Cardiac fibroblast (primary cell): ENCODE measurements at regions not wholly inside any gene's neighbourhood (a gene's known extent, or its start where the extent isn't known, plus 50 kb on each side); places are given as distances from the start of the nearest gene placed in this dataset.

Source experiments
- DNase-seq, 2 donors: peaks; one replicate each; pipeline versions ENCODE4 v3.0.0 to v3.0.0-alpha.2; 2010; ENCODE audit warnings: low read depth in 2 of 2
- H3K4me3 ChIP-seq, 2 donors: replicated peaks in 1 of 2; 1 replicate in 1 of 2; 2 replicates in 1 of 2; pipeline ENCODE4 v1.5.1; 2011; ENCODE audit warnings: low read depth in 2 of 2, low read length in 2 of 2, mild to moderate bottlenecking in 2 of 2, moderate library complexity in 1 of 2
- TF ChIP-seq, protein P1 (sequence below): IDR thresholded peaks from one replicate; pipeline ENCODE4 v1.5.1; 2011; ENCODE audit warnings: low read depth, mild to moderate bottlenecking, low read length, inconsistent platforms

DNA sequence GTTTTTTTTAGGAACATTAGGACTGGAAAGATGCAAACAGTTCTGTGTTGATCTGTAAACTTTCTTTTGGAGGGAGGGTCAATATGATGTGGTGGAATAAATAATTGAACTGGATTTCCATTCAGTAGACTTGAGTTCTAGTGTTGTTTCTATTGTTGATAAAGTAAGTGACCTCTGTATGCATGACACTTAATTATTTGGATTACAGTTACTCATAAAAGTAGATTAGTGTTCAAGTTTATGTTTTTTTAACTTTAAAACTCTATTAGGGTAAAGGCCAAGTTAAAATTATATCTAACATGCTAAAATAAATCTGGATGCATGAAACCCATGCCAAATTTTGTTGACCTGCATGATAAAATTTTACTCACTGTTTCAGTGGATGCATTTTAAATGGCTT lies 85.4 kb upstream of the NR3C2 start:
- DNase-seq, result no peak

DNA sequence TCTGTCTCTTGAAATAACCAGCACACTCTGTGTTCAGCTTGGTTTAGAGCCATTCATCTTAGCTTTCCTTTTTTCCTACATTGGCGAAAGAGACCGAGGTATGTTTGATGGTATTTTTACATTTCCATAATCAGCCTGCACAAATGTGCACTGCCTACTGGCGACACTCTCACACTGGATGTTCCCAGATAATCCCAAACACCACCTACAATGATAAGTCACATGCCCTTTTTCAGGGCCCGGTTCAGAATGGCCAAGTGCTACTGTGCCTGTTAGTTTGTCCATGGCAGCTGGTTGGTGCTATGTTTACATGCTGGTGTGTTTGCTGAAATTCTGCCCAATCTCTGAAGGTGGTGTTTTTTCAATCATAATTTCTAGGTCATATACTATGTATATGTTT lies 80.8 kb upstream of the NR3C2 start:
- H3K4me3 ChIP-seq, result no peak overlapping the region
- TF ChIP-seq, protein P1, sequence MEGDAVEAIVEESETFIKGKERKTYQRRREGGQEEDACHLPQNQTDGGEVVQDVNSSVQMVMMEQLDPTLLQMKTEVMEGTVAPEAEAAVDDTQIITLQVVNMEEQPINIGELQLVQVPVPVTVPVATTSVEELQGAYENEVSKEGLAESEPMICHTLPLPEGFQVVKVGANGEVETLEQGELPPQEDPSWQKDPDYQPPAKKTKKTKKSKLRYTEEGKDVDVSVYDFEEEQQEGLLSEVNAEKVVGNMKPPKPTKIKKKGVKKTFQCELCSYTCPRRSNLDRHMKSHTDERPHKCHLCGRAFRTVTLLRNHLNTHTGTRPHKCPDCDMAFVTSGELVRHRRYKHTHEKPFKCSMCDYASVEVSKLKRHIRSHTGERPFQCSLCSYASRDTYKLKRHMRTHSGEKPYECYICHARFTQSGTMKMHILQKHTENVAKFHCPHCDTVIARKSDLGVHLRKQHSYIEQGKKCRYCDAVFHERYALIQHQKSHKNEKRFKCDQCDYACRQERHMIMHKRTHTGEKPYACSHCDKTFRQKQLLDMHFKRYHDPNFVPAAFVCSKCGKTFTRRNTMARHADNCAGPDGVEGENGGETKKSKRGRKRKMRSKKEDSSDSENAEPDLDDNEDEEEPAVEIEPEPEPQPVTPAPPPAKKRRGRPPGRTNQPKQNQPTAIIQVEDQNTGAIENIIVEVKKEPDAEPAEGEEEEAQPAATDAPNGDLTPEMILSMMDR, result no peak

More for the DNA sequence above, 85.4 kb upstream of the NR3C2 start:
- H3K4me3 ChIP-seq, result no peak overlapping the region
- TF ChIP-seq, protein P1, result no peak

DNA sequence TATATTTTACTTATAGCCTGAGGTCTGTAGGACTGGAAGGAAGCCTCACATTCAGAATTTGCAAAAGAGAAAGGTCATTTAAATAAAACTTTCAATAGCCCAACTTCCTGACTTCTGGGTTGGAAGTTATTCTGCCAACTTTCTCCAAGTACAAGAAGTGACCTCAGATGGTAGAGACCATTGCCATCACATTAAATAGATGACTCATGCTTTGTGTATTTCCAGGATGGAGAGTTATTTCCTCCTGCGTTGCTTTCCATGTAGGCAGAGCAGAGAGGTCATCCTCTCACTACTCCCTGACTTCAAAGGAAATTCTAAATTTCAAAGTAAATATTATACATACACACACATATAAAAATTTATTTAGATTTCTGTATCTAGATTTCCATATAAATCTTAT lies 73.0 kb upstream of the NR3C2 start:
- no peak overlapping the region for H3K4me3 ChIP-seq
- DNase-seq, result peak; percentile 62 to 86
- TF ChIP-seq, protein P1, result no peak

More for the DNA sequence above, 80.8 kb upstream of the NR3C2 start:
- no peak for DNase-seq

DNA sequence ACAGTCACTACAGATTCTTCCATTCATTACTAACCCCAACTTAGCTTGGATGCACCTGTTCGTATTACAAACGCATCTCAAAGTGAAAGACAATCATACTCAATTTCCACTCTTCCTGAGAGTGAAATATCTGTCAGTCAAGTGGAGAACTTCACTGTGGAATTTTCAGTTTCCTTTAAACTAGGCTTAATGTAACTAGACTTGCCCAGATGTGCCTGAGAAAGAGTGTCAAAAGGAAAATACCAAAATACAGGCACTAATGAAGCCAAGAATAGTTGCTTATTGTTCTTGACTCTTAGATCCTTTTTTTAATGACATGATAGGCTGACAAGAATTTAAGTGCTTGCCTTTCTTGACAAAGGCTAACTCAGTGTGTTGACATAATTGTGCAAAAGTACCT lies 72.4 kb upstream of the NR3C2 start:
- DNase-seq, result peak in 1 of 2 donors; percentile 15
- TF ChIP-seq, protein P1, result no peak
- no peak overlapping the region for H3K4me3 ChIP-seq

DNA sequence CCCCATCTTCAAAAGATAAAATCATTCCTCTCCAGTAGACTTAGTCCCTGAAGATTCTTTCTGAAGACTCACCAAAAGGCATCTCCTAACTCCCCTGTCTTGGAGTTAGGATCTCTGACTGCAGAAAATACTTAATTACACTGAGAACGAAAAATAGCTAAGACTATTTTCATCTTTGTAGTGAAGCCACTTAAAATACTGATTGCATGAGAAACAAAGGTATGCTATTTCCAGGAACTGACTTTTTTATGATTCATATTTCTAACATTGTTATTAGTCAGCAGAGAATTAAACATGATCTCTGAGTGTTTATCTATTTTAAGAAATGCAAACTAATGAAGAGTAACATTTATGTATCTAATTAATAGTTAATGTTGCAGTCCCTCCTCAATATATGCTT lies 71.8 kb upstream of the NR3C2 start:
- H3K4me3 ChIP-seq, result no peak overlapping the region
- TF ChIP-seq, protein P1, result no peak
- DNase-seq, result peak in 1 of 2 donors; percentile 55

DNA sequence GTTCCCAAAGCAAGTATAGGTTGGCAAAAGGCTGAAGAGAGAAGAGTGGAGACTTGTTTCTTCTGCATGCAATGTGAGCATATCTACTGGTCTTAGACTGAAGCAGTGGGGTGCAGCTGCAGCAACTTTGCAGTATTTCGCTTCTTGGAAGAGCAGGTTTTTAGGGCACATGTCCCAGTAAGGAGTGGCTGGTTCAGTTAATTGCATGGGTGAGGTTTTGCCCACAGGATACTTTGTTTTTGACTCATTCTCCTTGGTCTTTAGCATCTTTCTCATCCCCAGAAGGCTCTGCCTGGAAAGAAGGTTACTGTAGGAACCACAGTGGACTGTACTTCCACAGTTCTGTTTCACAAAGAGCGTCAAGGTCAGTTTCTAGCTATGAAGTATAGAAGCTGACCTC lies 68.0 kb upstream of the NR3C2 start:
- no peak overlapping the region for H3K4me3 ChIP-seq
- TF ChIP-seq, protein P1, result no peak
- no peak for DNase-seq

DNA sequence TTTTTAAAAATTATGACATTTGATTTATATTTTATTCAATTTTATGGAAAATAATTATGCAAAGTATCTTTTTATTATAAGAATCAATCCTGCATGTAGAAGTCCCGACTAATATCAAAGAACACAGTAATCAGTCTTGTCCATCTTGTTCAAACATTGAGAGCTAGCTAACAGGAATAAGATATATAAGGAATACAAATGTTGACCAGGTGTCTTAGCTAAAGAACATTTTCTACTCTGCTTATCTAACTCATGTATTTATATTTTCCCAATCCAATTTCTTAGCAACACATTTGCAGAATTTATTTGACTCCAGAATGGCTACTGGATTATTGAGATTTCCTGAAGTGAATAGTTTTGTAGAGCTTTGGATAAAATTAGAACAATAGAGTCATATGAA lies 61.5 kb upstream of the NR3C2 start:
- no peak overlapping the region for H3K4me3 ChIP-seq
- TF ChIP-seq, protein P1, result no peak
- DNase-seq, result no peak
